ENCODE measurements at regions not wholly inside any gene's neighbourhood (a gene's known extent, or its start where the extent isn't known, plus 50 kb on each side); places are given as distances from the start of the nearest gene placed in this dataset.
"Not testable (repeated sequence)": the region's sequence is repeated elsewhere in the genome, so short reads cannot be mapped to it uniquely, and the experiment has no call there.

DNA sequence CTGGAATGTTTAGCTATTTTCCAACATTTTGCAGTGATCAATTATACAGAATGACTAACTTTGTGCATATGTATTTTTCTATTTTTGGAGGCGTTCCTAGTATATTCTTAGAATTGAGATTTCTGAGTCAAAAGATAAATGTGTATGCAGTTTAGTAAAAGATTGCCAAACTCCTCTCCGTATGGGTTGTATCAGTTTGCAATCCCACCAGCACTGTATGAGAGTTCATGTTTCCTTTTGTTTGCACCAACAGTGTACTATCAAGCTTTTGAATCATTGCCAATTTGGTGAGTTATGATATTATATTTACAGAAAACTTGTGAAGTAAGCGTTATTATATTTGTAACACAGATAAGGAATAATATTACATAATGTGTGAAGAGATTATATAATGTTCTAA, 658.7 kb downstream of the JRKL start:
- DNase-seq, result no peak

DNA sequence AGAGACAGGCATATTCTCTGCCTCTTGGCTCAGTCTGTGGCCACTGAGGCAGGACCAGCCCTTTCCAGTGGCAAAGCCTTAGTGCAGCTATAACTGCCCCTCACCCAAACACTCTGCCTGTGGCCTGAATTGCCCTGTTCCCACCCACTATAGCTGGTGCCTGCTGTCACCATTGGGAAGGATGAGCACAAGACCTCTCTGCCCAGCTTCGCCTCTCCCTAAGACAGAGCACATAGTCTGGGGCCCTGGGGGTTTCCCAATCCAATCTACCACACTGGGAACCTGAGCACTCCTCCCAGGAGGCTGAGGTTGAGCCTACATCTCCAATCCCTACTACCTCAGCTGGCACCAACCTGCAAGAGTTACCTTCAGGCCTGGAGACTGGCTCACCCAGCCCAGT, 670.4 kb downstream of the JRKL start:
- DNase-seq, result no peak

DNA sequence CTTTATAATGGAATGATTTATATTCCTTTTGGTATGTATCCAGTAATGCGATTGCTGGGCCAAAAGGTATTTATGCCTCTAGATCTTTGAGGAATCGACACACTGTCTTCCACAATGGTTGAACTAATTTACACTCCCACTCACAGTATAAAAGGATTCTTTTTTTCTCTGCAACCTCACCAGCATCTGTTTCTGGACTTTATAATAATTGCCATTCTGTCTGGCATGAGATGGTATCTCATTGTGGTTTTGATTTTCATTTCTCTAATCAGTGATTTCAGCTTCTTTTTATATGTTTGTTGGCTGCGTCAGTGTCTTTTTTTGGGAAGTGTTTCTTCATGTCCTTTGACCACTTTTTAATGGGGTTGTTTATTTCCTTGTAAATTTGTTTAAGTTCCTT, 679.3 kb downstream of the JRKL start:
- no peak for DNase-seq

DNA sequence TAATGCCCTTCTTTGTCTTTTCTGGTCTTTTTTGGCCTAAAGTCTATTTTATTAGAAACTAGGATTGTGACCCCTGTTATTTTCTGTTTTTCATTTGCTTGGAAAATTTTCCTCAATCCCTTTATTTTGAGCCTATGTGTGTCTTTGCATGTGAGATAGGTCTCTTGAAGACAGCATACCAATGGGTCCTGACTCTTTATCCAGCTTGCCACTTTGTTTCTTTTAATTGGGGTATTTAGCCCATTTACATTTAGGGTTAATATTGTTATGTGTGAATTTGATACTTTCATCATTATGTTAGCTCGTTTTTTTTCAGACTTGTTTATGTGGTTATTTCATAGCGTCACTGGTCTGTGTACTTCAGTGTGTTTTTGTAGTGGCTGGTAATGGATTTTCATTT, 682.6 kb downstream of the JRKL start:
- no peak for DNase-seq

DNA sequence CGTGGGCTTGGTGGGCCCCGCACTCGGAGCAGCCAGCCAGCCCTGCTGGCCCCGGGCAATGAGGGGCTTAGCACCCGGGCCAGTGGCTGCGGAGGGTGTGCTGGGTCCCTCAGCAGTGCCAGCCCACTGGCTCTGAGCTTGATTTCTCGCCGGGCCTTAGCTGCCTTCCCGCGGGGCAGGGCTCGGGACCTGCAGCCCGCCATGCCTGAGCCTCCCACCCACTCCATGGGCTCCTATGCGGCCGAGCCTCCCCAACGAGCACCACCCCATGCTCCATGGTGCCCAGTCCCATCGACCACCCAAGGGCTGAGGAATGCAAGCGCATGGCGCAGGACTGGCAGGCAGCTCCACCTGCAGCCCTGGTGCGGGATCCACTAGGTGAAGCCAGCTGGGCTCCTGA, 686.9 kb downstream of the JRKL start:
- not testable (repeated sequence) for DNase-seq

DNA sequence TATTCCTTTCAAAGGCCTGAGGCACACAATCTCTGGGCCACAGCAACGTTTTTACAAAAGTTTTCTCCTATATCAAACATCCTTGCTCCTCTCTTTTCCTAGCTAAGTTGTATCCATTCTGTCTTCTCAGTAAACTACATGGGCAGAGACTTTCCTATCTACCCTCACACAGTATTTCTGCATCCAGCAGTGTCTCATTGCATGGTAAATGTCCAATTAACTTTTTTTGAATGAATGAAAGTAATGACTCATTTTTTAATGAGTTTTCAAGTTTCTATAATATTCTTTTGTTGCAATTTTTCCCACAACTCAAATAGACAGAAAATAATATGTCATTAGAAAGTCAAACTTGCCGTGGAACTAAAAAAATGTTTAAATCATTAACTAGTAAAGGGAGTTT, 688.6 kb downstream of the JRKL start:
- DNase-seq, result no peak

DNA sequence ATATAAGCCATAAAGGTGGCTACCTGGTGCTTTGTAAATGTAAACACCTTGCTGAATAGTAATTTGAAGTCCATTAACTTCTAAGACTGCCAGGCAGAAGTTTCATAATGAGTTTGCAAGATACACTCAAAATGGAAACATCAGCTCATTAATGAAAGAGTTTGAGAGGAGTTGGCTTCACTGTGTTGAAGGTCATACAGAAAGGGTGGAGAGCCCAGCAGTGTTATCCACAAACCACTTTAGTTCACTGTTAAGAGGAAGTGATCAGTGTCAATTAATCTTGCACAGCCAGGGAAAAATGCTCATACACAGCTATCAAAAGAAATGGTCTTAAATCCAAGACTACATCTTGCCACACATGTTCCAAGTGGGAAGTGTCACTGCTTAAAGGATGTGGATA, 689.4 kb downstream of the JRKL start:
- no peak for DNase-seq

DNA sequence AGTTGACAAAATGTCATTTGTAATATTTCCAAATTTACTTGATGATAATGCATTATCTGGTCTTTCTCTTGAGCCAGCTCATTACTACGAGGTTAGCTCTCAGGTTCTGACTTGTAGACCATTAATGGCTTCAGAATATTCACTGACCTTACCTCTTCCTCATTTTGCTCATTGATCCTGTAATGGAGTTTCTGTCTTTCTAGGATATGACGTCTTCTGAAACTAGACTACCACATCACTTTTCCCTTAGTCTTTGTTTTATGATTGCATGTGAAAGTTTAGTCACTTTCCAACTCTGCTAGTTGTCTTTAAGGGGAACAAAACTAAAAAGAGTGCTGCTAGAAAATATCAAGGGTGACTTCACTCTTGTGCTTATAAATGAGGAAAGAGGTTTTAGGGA, 697.6 kb downstream of the JRKL start:
- no peak for DNase-seq

DNA sequence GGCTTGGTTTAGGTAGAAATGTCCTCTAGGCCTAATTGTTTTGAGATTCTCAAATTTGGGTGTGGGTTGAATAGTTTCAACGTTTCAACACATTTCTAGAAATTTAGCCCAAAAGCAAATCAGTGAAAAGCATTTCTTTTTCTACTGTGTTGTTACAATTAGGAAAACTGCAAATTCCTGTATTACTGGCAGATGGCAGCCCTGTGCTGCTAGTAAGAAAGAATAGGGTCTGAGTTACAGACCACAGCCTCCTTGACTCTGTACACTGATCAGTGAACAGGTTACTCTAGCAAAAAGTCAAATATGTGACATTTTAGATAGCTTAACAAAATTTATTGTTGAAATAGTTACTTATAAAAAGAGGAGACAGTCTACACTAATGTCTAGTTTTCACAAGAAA, 703.0 kb downstream of the JRKL start:
- DNase-seq, result no peak

DNA sequence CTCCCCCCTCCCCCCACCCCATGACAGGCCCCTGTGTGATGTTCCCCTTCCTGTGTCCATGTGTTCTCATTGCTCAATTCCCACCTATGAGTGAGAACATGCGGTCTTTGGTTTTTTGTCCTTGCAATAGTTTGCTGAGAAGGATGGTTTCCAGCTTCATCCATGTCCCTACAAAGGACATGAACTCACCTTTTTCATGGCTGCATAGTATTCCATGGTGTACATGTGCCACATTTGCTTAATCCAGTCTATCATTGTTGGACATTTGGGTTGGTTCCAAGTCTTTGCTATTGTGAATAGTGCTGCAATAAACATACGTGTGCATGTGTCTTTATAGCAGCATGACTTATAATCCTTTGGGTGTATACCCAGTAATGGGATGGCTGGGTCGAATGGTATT, 712.4 kb downstream of the JRKL start:
- DNase-seq, result not testable (repeated sequence)

DNA sequence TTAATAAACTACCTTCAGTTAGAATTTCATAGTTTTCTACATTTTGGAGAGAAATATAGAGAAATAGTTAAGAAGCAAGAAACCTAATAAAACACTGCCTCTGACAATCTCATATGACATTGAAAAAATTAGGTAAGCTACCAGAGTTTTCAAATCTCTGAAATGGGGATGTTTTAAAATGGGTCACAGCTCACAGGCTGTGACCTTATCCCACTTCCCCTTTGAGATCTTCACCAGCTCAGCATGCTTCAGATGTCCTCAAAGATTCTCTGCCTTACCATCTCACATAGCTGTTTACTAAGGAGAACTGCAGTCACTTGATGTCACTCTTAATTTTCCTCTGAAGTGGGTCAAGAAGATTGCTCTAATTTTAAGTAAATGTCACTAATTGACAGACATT, 717.8 kb downstream of the JRKL start:
- no peak for DNase-seq

DNA sequence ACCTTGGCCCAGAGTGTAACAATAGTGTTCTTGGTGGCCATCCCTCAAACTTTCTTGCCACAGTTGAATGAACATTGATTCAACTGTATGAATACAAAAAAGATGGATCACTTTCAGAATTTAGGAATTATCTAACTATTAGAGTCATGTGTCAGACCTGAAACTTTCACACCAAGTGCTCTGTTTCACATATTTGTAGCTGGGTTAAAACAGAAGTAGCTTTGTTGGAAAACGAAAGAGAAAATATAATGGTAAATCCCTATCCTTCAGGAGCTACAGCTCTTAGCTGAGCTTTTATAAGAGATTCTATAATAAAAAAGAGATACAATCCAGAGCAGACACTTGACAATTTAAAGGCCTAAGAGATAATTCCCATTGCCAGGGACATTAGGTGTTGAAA, 719.3 kb downstream of the JRKL start:
- DNase-seq, result no peak

DNA sequence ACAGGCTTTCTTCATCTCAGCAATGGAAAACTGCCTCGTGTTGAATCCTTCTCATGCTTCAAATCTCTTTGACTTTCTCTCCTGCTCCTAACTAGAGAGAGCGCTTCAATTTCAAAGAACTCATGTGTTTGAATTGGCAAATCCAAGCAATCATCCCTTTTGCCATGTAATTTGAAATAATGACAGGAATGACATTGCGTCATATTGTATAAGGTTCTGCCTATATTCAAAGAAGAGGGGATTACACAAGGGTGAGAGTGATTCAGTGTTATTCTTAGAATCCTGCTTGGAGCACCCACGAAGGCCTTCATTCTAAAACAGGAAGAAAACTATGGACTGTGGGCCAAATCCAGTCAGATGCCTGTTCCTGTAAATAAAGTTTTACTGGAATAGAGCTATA, 720.6 kb downstream of the JRKL start:
- no peak for DNase-seq

DNA sequence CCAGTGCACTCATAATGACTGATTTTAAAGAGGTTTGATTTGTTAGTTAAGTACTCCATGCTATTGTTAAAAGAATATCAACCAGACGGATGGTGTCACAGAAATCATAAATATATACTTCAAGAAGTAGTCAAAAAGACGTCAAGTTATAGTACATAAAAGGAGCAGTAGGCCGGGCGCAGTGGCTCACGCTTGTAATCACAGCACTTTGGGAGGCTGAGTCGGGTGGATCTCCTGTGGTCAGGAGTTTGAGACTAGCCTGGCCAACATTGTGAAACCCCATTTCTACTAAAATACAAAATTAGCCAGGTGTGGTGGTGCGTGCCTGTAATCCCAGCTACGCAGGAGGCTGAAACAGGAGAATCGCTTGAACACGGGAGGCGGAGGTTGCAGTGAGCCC, 721.7 kb downstream of the JRKL start:
- DNase-seq, result no peak

DNA sequence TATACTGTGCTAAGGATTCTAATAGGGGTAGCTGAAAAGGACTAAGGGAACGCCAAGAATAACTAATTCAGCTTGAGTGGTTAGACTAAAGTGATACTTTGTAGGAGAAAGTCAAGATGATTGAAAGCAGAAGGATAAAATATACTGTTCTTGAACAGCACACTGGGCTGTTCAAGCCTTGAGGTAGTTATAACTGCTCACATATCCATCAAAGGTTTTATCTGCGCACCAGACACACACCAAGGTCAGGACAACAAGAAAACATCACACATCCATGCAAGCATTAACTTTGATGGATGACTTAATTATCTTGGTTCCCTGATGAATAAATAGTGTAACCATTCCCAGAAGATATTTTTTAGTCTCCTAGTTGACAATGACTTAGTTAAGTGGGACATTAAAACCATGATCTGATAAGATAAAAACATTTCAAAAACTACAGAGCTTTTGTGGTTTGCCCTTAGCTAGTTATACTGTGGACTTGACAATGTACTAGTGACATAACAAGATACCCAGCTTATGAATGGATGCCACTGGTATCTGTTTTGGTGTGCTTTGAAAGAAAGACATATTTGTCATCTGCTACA, 728.9 kb downstream of the JRKL start:
- no peak for DNase-seq

DNA sequence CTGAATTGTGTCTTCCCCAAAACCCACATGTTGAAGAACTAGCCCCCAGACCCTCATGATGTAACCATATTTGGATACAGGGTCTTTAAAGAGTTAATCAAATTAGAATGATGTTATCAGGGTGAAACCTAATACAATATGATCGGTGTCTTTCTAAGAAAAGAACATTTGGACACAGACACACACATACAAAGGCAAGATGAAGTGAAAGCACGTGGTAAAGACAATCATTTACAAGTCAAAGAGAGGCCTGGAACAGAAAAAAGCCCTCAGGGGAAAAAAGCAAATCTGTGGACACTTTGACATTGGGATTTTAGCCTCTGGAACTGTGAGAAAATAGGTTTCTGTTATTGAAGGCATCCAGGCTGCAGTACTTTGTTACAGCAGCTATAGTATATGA, 733.4 kb downstream of the JRKL start:
- no peak for DNase-seq

DNA sequence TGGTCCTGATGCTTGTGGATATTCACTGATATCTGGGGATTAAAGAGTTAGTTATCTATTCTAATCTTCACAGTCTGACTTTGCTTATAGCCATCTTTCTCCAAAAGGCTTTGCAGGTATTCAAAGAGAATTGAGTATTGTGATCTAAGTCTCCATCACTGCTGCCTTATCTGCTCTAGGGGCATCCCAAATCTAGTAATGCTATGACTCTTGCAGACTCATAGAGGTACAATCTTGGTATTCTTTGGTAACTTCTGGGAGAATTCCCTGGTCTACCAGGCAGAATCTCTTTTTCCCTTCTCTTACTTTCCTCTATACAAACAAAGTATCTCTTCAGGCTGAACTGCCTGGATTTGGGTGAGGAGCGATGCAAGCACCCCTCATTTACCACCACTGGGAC, 746.3 kb downstream of the JRKL start:
- no peak for DNase-seq

DNA sequence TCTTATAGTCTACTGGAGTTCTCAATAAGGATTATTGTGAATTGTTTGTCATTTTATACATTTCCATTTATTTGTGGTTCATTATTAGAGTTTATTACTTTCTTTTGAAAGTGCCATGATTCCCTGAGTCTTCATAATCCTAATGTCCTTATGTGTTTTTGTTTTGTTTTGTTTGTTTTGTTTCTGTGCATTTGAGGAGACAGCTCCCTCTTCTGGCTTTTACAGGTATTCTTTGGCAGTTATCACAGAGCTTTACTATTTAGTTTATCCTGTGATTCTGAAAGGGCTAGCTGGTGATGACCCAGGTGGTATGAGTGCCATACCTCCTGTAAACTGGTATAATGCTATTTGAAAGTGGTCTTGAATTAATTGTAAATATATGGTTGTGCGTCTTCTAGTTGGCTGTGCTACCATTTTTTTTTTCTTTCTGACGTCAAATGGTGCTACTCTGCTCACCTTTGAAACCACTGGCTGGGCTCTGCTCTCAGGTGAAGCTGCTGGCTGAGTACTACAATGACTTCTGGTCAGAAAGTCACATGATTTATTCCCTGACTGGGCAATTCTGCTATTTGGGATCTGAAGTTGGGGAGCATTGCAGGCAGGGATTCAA, 751.2 kb downstream of the JRKL start:
- no peak for DNase-seq

DNA sequence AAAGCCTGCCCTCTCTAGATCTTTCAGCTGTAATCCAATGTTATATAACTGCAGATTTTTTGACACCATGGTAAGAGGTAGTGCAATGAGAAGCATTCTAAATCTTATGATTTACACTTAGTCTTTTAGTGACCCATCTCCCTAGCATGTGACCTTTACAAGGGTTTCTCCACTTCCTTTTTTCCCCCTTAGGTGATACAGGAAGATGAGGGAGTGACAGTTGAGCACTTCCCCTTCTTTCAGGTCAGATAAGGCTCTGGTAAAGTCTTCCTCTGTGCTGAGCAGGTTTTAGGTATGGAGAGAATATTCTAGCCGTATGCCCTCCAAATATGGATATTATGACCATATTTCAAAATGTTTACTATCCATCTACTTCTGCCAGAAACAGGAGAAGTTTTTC, 753.6 kb downstream of the JRKL start:
- DNase-seq, result no peak

DNA sequence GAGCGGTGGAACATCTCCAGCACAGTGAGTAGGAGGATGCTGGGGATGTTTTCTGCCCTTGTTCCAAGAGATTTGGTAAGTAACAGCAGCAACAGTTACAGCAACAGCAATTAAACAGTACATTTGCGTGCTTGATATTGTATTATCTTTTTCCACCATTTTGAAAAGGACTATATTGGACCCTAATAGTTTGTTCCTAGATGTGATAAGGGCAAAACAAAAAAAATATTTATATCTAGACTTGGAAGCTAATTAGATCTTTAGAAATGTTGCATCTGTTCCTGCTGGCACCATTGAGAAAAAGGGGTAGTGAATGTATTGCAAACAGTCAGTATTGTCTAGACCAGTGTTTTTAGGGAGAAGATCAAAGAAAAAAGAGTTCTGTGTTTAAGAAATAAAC, 759.9 kb downstream of the JRKL start:
- DNase-seq, result no peak

DNA sequence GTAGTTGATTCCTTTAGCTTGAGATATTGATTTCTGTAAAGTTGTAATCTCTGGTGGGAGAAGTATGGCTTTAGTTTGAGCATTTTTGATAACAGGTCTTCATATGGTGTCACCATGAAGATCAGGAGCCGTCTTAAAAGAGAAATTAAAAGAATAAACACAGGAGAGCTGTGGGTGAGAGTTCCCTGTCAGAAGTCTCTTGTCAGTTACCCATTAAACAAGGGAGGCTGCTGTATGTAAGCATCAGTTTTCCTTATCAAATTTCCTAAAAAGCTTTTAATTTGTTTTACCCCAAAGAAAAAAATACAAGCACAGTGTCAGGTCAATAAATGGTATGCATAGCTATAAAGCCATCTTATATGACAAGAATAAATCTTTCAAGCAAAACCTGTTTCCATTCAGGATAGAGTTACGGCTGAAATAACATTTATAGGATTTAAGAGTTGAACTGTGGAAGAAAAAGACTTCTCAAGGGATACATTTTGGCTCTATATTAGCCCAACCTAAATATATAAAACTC, 767.5 kb downstream of the JRKL start:
- no peak for DNase-seq

DNA sequence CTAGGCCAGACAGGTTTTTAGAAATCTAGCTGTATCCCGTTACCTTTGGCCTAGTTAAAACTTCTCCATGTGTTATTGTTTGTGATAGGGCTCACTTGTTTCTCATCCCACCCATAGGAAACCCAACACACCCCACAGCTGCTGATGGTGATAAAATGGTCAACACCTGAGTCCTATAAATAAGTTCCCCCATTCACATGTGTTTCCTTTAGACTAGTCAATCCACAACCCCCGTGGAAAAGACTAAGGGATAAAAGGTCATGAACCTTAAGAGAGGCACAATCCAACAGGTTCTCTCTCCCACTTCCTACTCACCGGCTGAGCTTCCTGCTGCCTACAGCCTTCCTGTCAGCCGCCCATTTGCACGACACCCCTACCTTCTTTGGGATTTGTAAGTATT, 768.4 kb downstream of the JRKL start:
- no peak for DNase-seq

DNA sequence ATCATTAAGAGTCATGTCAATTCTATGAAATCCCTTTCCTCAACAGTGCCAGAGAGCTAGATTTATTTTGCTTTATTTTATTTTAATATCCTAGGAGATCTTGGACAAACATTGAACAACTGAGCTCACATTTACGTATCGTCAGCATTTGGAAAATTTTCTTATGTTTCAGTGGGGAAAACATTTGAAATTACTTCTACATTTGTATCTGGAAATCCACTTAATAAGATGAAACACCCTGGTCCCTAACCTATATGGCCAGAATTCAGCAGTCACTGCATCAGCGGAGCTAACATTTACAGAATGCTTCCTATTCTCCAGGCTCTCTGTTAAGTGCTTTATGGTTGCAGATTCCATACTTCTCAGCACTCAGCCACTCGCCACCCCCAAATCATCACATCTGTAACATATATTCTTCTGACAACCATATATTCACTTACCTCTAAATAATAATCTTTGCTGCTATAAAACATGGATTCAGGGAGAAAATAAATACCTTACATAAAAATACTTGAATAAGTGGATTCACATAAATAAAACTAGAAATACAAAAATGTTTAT, 773.9 kb downstream of the JRKL start:
- DNase-seq, result no peak

DNA sequence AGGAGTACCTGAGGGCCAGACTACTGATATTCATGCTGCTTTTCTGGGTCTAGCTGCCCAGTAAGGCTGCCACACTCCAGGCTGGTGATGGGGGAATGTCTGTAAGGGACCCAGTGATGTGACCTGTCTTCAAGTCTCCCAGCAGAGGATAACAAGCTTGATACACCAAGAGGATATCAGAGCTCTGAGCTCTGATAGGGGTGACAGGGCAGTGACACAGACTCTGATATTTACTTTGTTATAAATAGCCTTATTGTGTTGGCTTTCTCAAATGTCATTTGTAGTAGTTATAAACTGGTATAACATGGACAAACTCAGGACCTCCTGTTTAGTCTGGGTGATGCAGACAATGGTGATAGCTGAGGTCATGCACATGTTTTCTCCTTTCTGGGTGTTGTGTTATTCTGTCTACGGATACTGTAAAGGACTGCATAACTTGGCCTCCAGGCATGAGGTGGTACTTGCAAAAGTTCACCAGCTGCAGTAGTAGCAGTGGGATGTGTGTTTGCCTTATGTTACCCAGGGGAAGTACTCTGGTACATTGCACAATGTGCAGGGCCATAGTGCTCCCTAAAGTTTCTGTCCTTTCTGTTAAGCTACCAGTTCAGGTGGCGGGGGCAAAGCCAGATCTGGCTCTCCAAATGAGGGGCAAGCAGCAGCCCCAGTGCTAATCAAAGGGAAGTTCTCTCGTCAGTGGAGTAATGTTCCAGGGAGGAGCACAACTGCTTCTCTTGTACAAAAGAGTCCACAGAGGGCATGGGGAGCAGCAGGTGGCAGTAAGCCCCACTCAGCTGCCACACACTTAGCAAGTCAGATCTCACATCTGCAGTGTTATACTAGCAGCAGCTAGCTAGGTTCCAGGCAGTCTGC, 812.2 kb downstream of the JRKL start:
- DNase-seq, result no peak
